ENCODE measurements at regions not wholly inside any gene's neighbourhood (a gene's known extent, or its start where the extent isn't known, plus 50 kb on each side); places are given as distances from the start of the nearest gene placed in this dataset.

DNA sequence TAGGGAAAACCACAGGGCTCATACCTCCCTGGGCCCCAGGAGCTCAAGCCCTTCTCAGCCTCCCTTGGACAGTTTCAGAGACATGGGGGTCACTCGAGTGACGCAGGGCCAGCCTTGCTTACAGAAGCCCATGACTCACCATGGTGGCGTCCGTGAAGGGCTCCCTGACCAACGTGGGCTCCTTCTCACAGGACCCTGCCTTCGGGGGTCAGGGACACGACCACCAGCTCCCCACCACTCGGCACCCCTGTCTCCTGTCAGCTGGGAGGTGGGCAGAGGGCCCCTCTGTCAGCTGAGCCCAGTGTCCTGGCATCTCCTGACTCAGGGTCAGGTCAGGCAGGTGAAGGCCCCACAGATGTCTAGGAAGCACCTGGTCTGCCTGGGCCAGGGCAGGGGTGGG lies 126.3 kb upstream of the ANO1 start:
- Histone ChIP-seq H3K23me2 (ENCODE audit: low read depth, low read length) (no peaks in the 10 kb centered on the region), H3K9me3 (ENCODE audit: insufficient read depth in 2 of 2, low read depth in 1 of 2, low read length in 1 of 2) (peaks cover 0 to 4% of the 10 kb centered on the region in 2 experiments; a peak in 1 of 4 replicates), H2BK120ac (replicated peaks; ENCODE audit: low read depth, low read length) (no peak overlapping the region), H3K79me2 (ENCODE audit: control insufficient read depth in 1 of 2, insufficient read depth in 2 of 2, low read length in 2 of 2) (no peaks in the 10 kb centered on the region), H3K4me2 (ENCODE audit: insufficient read depth in 1 of 2, low read depth in 2 of 2, low read length in 2 of 2) (no peak overlapping the region), H2BK12ac (ENCODE audit: low read depth, low read length) (no peak overlapping the region), H4K91ac (replicated peaks; ENCODE audit: insufficient read length, low read length) (no peak overlapping the region), H3K14ac (ENCODE audit: insufficient read length) (no peak overlapping the region), H2AK5ac (ENCODE audit: low read depth, low read length) (no peak overlapping the region), H2BK15ac (ENCODE audit: low read length) (no peak overlapping the region), H4K20me1 (replicated peaks in 1 of 2; ENCODE audit: control insufficient read depth in 1 of 2, insufficient read depth in 2 of 2, low read length in 2 of 2) (no peaks in the 10 kb centered on the region), H3K18ac (ENCODE audit: extremely low read depth, low read length) (no peak overlapping the region), H3K23ac (ENCODE audit: insufficient read length) (no peak overlapping the region), H3K27me3 (replicated peaks in 1 of 4; ENCODE audit: control insufficient read depth in 3 of 4, extremely low read depth in 1 of 4, insufficient read depth in 3 of 4, low read length in 3 of 4) (no peaks in the 10 kb centered on the region; a peak in 1 of 7 replicates), H3K27ac (ENCODE audit: low read depth, low read length) (no peak overlapping the region), H3K36me3 (ENCODE audit: control insufficient read depth in 2 of 4, insufficient read depth in 4 of 4, low read length in 3 of 4) (no peaks in the 10 kb centered on the region), H3K9ac (replicated peaks in 1 of 4; ENCODE audit: extremely low read depth in 1 of 4, low read depth in 3 of 4, low read length in 3 of 4) (no peak overlapping the region), H3K4me3 (ENCODE audit: extremely low read depth in 1 of 4, insufficient read depth in 2 of 4, low read depth in 3 of 4, low read length in 4 of 4) (no peak overlapping the region), H3K56ac (replicated peaks; ENCODE audit: insufficient read length, low read depth, low read length) (no peak overlapping the region), H3K4ac (replicated peaks; ENCODE audit: insufficient read length, low read depth, low read length) (no peak overlapping the region), H4K5ac (ENCODE audit: insufficient read length, low read depth, low read length) (no peak overlapping the region), H4K8ac (ENCODE audit: extremely low read depth, insufficient read depth, low read length) (no peak overlapping the region), H2BK5ac (ENCODE audit: low read depth, low read length) (no peak overlapping the region), H3K4me1 (replicated peaks in 1 of 4; ENCODE audit: control insufficient read depth in 3 of 4, insufficient read depth in 4 of 4, low read length in 3 of 4) (peaks cover under 1 to 23% (median 12%) of the 10 kb centered on the region in 4 experiments), H3K79me1 (ENCODE audit: low read depth, low read length) (no peaks in the 10 kb centered on the region), H2BK20ac (ENCODE audit: low read length) (no peak overlapping the region), H2AFZ (ENCODE audit: low read length) (no peak overlapping the region)
- ChIA-PET POLR2A (ENCODE audit: partially characterized antibody) (interaction anchor here (1.4 kb wide), 1 partner anchor 122 kb away, joined by 3 read pairs; no protein-coding TSS in a partner anchor), CTCF (ENCODE audit: partially characterized antibody) (interaction anchor here (1.0 to 8.6 kb wide), 24 partner anchors 7 to 245 kb away, joined by 3 to 103 read pairs (median 12); partner anchors contain the start of gene ANO1)
- FAIRE-seq: no peak
- DNase-seq (ENCODE audit: low read depth in 1 of 2, low spot score in 2 of 2): no peak
- no peak for TF ChIP-seq RFX5 (IDR thresholded peaks at IDR 0.05; ENCODE audit: borderline replicate concordance, low read depth, low read length)
- no peak for TF ChIP-seq POLR2AphosphoS5 (IDR thresholded peaks at IDR 0.05; ENCODE audit: low read depth, low read length)
- TF ChIP-seq CBX5 (IDR thresholded peaks at IDR 0.05; ENCODE audit: low read depth, low read length): no peak
- TF ChIP-seq POLR2A (IDR thresholded peaks at IDR 0.05; ENCODE audit: control extremely low read depth in 1 of 2, low read depth in 2 of 2, low read length in 2 of 2): no peak
- TF ChIP-seq CEBPB (IDR thresholded peaks at IDR 0.05; ENCODE audit: low read depth, low read length): no peak
- no peak for TF ChIP-seq EP300 (IDR thresholded peaks at IDR 0.05; ENCODE audit: borderline replicate concordance in 1 of 2, low read depth in 2 of 2, low read length in 2 of 2)
- TF ChIP-seq GABPA (IDR thresholded peaks at IDR 0.05; ENCODE audit: borderline replicate concordance, insufficient read depth, low read length): no peak
- TF ChIP-seq HDAC2 (IDR thresholded peaks at IDR 0.05; ENCODE audit: borderline replicate concordance in 1 of 2, low read depth in 2 of 2, low read length in 2 of 2): no peak
- TF ChIP-seq SP1 (IDR thresholded peaks at IDR 0.05; ENCODE audit: low read depth, low read length): no peak
- TF ChIP-seq YY1 (IDR thresholded peaks at IDR 0.05; ENCODE audit: low read depth, low read length): no peak
- WGBS, 2 experiments (ENCODE audit: extremely low coverage in 1 of 2, insufficient coverage in 1 of 2, insufficient read length in 1 of 2, insufficient replicate concordance in 2 of 2, low coverage in 1 of 2, low lambda C conversion rate in 2 of 2, missing lambda C conversion rate in 1 of 2): 89% methylated on average over 8 of the region's 8 CpGs; no CpG with 5 or more reads in 1 of the 2 experiments
